Spleen (tissue), 7 donors: ENCODE measurements at regions not wholly inside any gene's neighbourhood (a gene's known extent, or its start where the extent isn't known, plus 50 kb on each side); places are given as distances from the start of the nearest gene placed in this dataset.

Experiments
- POLR2A ChIP-seq, 3 donors: fragments of 450-650 bp; IDR thresholded peaks; one replicate each; pipeline ENCODE4 v1.5.1; 2017; ENCODE audit warnings: antibody characterized with exemption in 3 of 3, mild to moderate bottlenecking in 1 of 3
- POLR2AphosphoS5 ChIP-seq, 3 donors: sonication (generic); formaldehyde crosslinking; IDR thresholded peaks; one replicate each; pipeline ENCODE4 v1.5.1; 2017; ENCODE audit warnings: antibody characterized with exemption in 3 of 3
- TF ChIP-seq, protein P1 (sequence below), 11 experiments: fragments of 200-600 bp in 7 of 11; fragments of 450-650 bp in 4 of 11; sonication (generic) in 4 of 11; IDR thresholded peaks in 8 of 11; conservative IDR thresholded peaks in 3 of 11; 1 replicate in 7 of 11; 2 replicates in 4 of 11; pipeline versions ENCODE4 v1.4.0 to v1.8.0; 2016 to 2021; ENCODE audit warnings: antibody characterized with exemption in 11 of 11, inconsistent platforms in 4 of 11, mild to moderate bottlenecking in 1 of 11
- donor health status: DM: no; HTN: no; CAD: no; lungs with moderate emphysema.
- donor health status: DM: no; HTN: no; CAD: no.
- donor health status: DM: no; HTN: no; CAD: no.

DNA sequence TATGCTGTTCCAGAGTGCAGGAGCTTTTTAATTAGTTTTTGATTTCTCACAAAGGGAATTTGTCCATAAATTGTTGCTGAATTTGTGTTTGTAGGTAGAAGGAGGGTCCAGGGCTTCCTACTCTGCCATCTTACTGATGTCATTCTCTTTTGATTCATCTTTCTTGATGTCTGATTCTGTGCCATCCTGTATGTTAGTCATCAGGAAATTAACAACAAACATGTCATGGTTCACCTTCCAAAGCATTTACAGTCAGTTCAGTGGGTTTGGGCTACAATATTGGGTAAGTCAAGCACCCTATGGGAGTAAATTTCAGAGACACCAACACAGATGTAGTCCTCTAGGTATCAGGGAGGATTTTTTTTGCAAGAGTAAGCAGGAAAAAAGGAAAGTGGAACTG is 135.2 kb upstream of the SLC38A2 start:
- TF ChIP-seq, protein P1, sequence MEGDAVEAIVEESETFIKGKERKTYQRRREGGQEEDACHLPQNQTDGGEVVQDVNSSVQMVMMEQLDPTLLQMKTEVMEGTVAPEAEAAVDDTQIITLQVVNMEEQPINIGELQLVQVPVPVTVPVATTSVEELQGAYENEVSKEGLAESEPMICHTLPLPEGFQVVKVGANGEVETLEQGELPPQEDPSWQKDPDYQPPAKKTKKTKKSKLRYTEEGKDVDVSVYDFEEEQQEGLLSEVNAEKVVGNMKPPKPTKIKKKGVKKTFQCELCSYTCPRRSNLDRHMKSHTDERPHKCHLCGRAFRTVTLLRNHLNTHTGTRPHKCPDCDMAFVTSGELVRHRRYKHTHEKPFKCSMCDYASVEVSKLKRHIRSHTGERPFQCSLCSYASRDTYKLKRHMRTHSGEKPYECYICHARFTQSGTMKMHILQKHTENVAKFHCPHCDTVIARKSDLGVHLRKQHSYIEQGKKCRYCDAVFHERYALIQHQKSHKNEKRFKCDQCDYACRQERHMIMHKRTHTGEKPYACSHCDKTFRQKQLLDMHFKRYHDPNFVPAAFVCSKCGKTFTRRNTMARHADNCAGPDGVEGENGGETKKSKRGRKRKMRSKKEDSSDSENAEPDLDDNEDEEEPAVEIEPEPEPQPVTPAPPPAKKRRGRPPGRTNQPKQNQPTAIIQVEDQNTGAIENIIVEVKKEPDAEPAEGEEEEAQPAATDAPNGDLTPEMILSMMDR (IDR thresholded peaks at IDR 0.05 in 8 of 11, conservative IDR thresholded peaks at IDR 0.05 in 3 of 11): no peak
- TF ChIP-seq POLR2A (IDR thresholded peaks at IDR 0.05): no peak
- no peak for TF ChIP-seq POLR2AphosphoS5 (IDR thresholded peaks at IDR 0.05)
